Uterus (tissue), 2 donors: ENCODE measurements at regions not wholly inside any gene's neighbourhood (a gene's known extent, or its start where the extent isn't known, plus 50 kb on each side); places are given as distances from the start of the nearest gene placed in this dataset.

Experiments used
- POLR2A ChIP-seq, 2 donors: fragments of 450-650 bp; IDR thresholded peaks; one replicate each; pipeline ENCODE4 v1.6.1; 2016; ENCODE audit warnings: antibody characterized with exemption in 2 of 2, mild to moderate bottlenecking in 1 of 2, moderate library complexity in 1 of 2
- TF ChIP-seq, protein P1 (sequence below), 4 experiments: fragments of 200-600 bp in 2 of 4; fragments of 450-650 bp in 2 of 4; sonication (generic) in 2 of 4; IDR thresholded peaks; one replicate each; pipeline ENCODE4 v1.5.1; 2016 to 2019; ENCODE audit warnings: antibody characterized with exemption in 4 of 4, mild to moderate bottlenecking in 2 of 4, moderate library complexity in 1 of 4

DNA sequence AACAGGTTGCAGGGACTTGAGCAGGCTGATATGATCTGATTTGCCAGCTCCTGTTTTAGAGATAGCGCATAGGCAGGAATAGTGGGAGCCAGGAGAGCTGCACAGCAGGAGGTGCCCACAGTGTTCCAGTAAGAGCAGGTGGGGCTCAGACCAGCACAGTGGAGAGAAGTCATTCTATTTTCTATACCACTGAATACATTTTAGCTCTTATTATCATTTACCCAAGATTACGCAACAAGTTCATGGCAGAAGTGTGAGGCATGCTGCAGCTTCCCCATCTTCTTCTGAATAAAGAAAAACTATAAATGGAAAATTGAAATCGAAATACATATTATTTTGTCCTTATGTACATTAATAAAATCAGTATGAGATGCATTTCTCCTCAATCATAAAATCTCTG, 114.7 kb upstream of the EDNRA start:
- TF ChIP-seq, protein P1, sequence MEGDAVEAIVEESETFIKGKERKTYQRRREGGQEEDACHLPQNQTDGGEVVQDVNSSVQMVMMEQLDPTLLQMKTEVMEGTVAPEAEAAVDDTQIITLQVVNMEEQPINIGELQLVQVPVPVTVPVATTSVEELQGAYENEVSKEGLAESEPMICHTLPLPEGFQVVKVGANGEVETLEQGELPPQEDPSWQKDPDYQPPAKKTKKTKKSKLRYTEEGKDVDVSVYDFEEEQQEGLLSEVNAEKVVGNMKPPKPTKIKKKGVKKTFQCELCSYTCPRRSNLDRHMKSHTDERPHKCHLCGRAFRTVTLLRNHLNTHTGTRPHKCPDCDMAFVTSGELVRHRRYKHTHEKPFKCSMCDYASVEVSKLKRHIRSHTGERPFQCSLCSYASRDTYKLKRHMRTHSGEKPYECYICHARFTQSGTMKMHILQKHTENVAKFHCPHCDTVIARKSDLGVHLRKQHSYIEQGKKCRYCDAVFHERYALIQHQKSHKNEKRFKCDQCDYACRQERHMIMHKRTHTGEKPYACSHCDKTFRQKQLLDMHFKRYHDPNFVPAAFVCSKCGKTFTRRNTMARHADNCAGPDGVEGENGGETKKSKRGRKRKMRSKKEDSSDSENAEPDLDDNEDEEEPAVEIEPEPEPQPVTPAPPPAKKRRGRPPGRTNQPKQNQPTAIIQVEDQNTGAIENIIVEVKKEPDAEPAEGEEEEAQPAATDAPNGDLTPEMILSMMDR (IDR thresholded peaks at IDR 0.05), result no peak
- TF ChIP-seq POLR2A (IDR thresholded peaks at IDR 0.05), result no peak
